OCI-LY1 (cell line): ENCODE measurements at regions not wholly inside any gene's neighbourhood (a gene's known extent, or its start where the extent isn't known, plus 50 kb on each side); places are given as distances from the start of the nearest gene placed in this dataset.

Experiments used
- H2AFZ ChIP-seq: fragments of 200-600 bp; sonication (generic), shearing (Covaris generic); 2 replicates; pipeline ENCODE4 v1.6.0; 2014; ENCODE audit warnings: antibody characterized with exemption, mild to moderate bottlenecking, low read length
- H3F3A ChIP-seq: fragments of 200-600 bp; sonication (generic), shearing (Covaris generic); 2 replicates; pipeline ENCODE4 v1.6.0; 2014; ENCODE audit warnings: mild to moderate bottlenecking, antibody characterized with exemption, low read length, moderate library complexity; ENCODE audit not compliant: insufficient read depth
- H3K27ac ChIP-seq: fragments of 200-600 bp; sonication (generic); 2 replicates; pipeline ENCODE4 v1.5.1; 2014; ENCODE audit warnings: low read length, mixed run types, mild to moderate bottlenecking, low read depth; ENCODE audit not compliant: poor library complexity, severe bottlenecking
- H3K27me3 ChIP-seq: fragments of 200-600 bp; sonication (generic); 2 replicates; pipeline ENCODE4 v1.6.0; 2014; ENCODE audit warnings: antibody characterized with exemption, mild to moderate bottlenecking, low read length, moderate library complexity; ENCODE audit not compliant: insufficient read depth
- H3K36me3 ChIP-seq: fragments of 200-600 bp; sonication (generic); 2 replicates; pipeline ENCODE4 v1.6.1; 2014; ENCODE audit warnings: mild to moderate bottlenecking, antibody characterized with exemption, low read length, moderate library complexity, mixed read lengths; ENCODE audit not compliant: insufficient read depth
- H3K4me1 ChIP-seq: fragments of 200-600 bp; sonication (generic); 2 replicates; pipeline ENCODE4 v1.5.1; 2014; ENCODE audit warnings: mild to moderate bottlenecking, low read length, moderate library complexity; ENCODE audit not compliant: insufficient read depth, severe bottlenecking
- H3K4me2 ChIP-seq: fragments of 200-600 bp; sonication (generic), shearing (Covaris generic); 2 replicates; pipeline ENCODE4 v1.6.1; 2014; ENCODE audit warnings: low read length
- H3K4me3 ChIP-seq: fragments of 200-600 bp; sonication (generic); 2 replicates; pipeline ENCODE4 v1.5.1; 2014; ENCODE audit warnings: low read length, low read depth, mild to moderate bottlenecking, mixed read lengths; ENCODE audit not compliant: poor library complexity, severe bottlenecking
- H3K79me2 ChIP-seq: fragments of 200-600 bp; shearing (Covaris generic); 2 replicates; pipeline ENCODE4 v1.6.1; 2016; ENCODE audit warnings: mixed run types, low read length, mixed read lengths; ENCODE audit not compliant: insufficient read depth
- H3K9ac ChIP-seq: fragments of 200-600 bp; sonication (generic), shearing (Covaris generic); 2 replicates; pipeline ENCODE4 v1.6.1; 2014; ENCODE audit warnings: mild to moderate bottlenecking, low read length, mixed read lengths
- H3K9me2 ChIP-seq: fragments of 200-600 bp; sonication (generic), shearing (Covaris generic); 2 replicates; pipeline ENCODE4 v1.6.1; 2014; ENCODE audit warnings: low read depth, mild to moderate bottlenecking, low read length, mixed read lengths
- H3K9me3 ChIP-seq: fragments of 200-600 bp; shearing (Covaris generic); 2 replicates; pipeline ENCODE4 v1.6.1; 2014; ENCODE audit warnings: low read length, mixed read lengths
- H4K20me1 ChIP-seq: fragments of 200-600 bp; sonication (generic), shearing (Covaris generic); 2 replicates; pipeline ENCODE4 v1.6.0; 2016; ENCODE audit warnings: mild to moderate bottlenecking, low read length; ENCODE audit not compliant: insufficient read depth
- CTCF ChIP-seq: fragments of 200-600 bp; sonication (generic), shearing (Covaris generic); IDR thresholded peaks from 2 replicates; pipeline ENCODE4 v1.5.1; 2017; ENCODE audit warnings: mild to moderate bottlenecking, antibody characterized with exemption, low read length, moderate library complexity, mixed read lengths
- EZH2 ChIP-seq: fragments of 200-600 bp; sonication (generic), shearing (Covaris generic); IDR thresholded peaks from 2 replicates; pipeline ENCODE4 v1.8.0; 2017; ENCODE audit warnings: borderline replicate concordance, mixed run types, mild to moderate bottlenecking, antibody characterized with exemption, low read length, moderate library complexity, mixed read lengths

DNA sequence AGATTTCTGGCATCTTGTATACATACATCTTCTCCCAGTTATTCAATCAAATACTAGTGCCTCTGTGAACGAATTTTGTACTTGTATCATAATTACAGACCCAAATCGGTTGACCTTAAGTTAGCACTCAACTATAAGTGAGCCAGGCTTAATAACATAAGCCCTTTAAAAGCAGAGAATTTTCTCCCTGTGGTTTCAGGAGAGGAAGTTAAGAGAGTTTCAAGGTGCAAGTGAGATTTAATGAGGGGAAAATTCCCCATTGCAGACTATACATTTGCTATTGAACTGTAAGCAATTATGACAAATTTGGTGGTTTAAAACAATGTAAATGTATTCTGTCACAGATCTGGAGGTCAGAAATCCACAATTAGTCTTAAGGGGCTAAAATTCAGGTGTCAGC lies 261.9 kb upstream of the NREP start:
- H3K9ac ChIP-seq = no peak overlapping the region
- peaks cover 4% of the 10 kb centered on the region for H3K4me1 ChIP-seq
- H3K9me2 ChIP-seq = no peaks in the 10 kb centered on the region
- H3F3A ChIP-seq = no peaks in the 10 kb centered on the region
- H4K20me1 ChIP-seq = no peaks in the 10 kb centered on the region
- no peak overlapping the region; the same call in 1 of the 2 replicates for H2AFZ ChIP-seq
- no peak overlapping the region for H3K4me2 ChIP-seq
- H3K36me3 ChIP-seq = no peaks in the 10 kb centered on the region
- H3K79me2 ChIP-seq = no peaks in the 10 kb centered on the region
- no peak overlapping the region for H3K27ac ChIP-seq
- no peaks in the 10 kb centered on the region for H3K9me3 ChIP-seq
- H3K27me3 ChIP-seq = no peaks in the 10 kb centered on the region
- no peak overlapping the region for H3K4me3 ChIP-seq
- TF ChIP-seq EZH2 (no peak), CTCF (no peak)

DNA sequence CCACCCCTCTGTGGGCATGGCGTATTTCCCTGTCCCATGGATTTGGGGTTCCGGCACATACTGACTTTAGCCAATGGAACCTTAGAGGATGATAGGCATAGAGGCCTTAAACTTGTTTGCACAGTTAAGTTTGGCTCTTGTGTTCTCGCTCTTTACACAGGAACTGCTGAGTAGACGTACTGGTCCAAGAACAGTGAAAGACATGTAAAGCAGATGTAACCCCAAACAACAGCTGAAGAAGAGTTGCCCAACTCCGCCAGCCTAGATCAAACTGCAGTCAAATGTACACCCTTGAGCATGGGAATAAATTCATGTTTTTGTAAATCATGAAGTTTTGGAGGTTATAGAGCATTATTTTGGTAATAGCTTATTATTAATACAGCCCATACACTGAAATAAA lies 260.0 kb upstream of the NREP start:
- Histone ChIP-seq H3K27me3 (no peaks in the 10 kb centered on the region), H3K4me3 (no peak overlapping the region), H3F3A (no peaks in the 10 kb centered on the region), H3K9me2 (no peaks in the 10 kb centered on the region), H3K4me1 (no peaks in the 10 kb centered on the region), H3K9me3 (no peaks in the 10 kb centered on the region), H3K79me2 (no peaks in the 10 kb centered on the region), H3K36me3 (no peaks in the 10 kb centered on the region), H3K27ac (no peak overlapping the region), H2AFZ (no peak overlapping the region), H4K20me1 (no peaks in the 10 kb centered on the region), H3K4me2 (no peak overlapping the region), H3K9ac (no peak overlapping the region)
- no peak for TF ChIP-seq EZH2
- no peak for TF ChIP-seq CTCF

- Histone ChIP-seq H3K27me3 (no peaks in the 10 kb centered on the region), H3K4me2 (no peak overlapping the region), H3K79me2 (no peaks in the 10 kb centered on the region), H3F3A (no peaks in the 10 kb centered on the region), H3K27ac (no peak overlapping the region), H3K4me3 (no peak overlapping the region), H3K9me2 (no peaks in the 10 kb centered on the region), H3K4me1 (no peaks in the 10 kb centered on the region), H3K36me3 (no peaks in the 10 kb centered on the region), H4K20me1 (no peaks in the 10 kb centered on the region), H2AFZ (no peak overlapping the region), H3K9me3 (no peaks in the 10 kb centered on the region), H3K9ac (no peak overlapping the region)
- TF ChIP-seq CTCF (no peak), EZH2 (no peak)
These were observed 257.9 kb upstream of the NREP start for GRCh38 chr5:112014783-112015395.
